Spleen (tissue), 7 donors: ENCODE measurements at regions not wholly inside any gene's neighbourhood (a gene's known extent, or its start where the extent isn't known, plus 50 kb on each side); places are given as distances from the start of the nearest gene placed in this dataset.

ENCODE experiments used
- CTCF ChIP-seq, 11 experiments: fragments of 200-600 bp in 7 of 11; fragments of 450-650 bp in 4 of 11; sonication (generic) in 4 of 11; IDR thresholded peaks in 8 of 11; conservative IDR thresholded peaks in 3 of 11; 1 replicate in 7 of 11; 2 replicates in 4 of 11; pipeline versions ENCODE4 v1.4.0 to v1.8.0; 2016 to 2021; ENCODE audit warnings: antibody characterized with exemption in 11 of 11, inconsistent platforms in 4 of 11, mild to moderate bottlenecking in 1 of 11
- POLR2A ChIP-seq, 3 donors: fragments of 450-650 bp; IDR thresholded peaks; one replicate each; pipeline ENCODE4 v1.5.1; 2017; ENCODE audit warnings: antibody characterized with exemption in 3 of 3, mild to moderate bottlenecking in 1 of 3
- POLR2AphosphoS5 ChIP-seq, 3 donors: sonication (generic); formaldehyde crosslinking; IDR thresholded peaks; one replicate each; pipeline ENCODE4 v1.5.1; 2017; ENCODE audit warnings: antibody characterized with exemption in 3 of 3
- donor health status: DM: no; HTN: no; CAD: no; lungs with moderate emphysema.
- donor health status: DM: no; HTN: no; CAD: no.
- donor health status: DM: no; HTN: no; CAD: no.

- TF ChIP-seq CTCF (IDR thresholded peaks at IDR 0.05 in 8 of 11, conservative IDR thresholded peaks at IDR 0.05 in 3 of 11) = no peak
- no peak for TF ChIP-seq POLR2A (IDR thresholded peaks at IDR 0.05)
- no peak for TF ChIP-seq POLR2AphosphoS5 (IDR thresholded peaks at IDR 0.05)
Observed at GRCh38 chr6:102918161-102918560, 1524.7 kb downstream of the GRIK2 start.
